ENCODE measurements at regions not wholly inside any gene's neighbourhood (a gene's known extent, or its start where the extent isn't known, plus 50 kb on each side); places are given as distances from the start of the nearest gene placed in this dataset.

- no peak overlapping the region for H3K27ac ChIP-seq (ENCODE audit: low read depth, low read length)
- H3K4me1 ChIP-seq (ENCODE audit: control insufficient read depth, low read length), result no peaks in the 10 kb centered on the region
- H4K20me1 ChIP-seq (ENCODE audit: control insufficient read depth, insufficient read depth, low read depth, low read length), result no peaks in the 10 kb centered on the region
- H3K27me3 ChIP-seq (ENCODE audit: control insufficient read depth, low read length), result no peaks in the 10 kb centered on the region
- TF ChIP-seq EZH2phosphoT487 (IDR thresholded peaks at IDR 0.05; ENCODE audit: borderline replicate concordance, low read length), result no peak
- no peak for TF ChIP-seq CTCF (IDR thresholded peaks at IDR 0.05; ENCODE audit: low read depth, low read length, poor library complexity, severe bottlenecking)
- no peaks in the 10 kb centered on the region for H3K79me2 ChIP-seq (ENCODE audit: control insufficient read depth, low read length)
- H3K4me3 ChIP-seq (ENCODE audit: low read length), result no peak overlapping the region
- no peak overlapping the region for H3K4me2 ChIP-seq (ENCODE audit: low read length)
- no peaks in the 10 kb centered on the region for H3K9me2 ChIP-seq (replicated peaks; ENCODE audit: control insufficient read depth, low read length)
- H3F3A ChIP-seq (ENCODE audit: control insufficient read depth, insufficient read depth), result no peaks in the 10 kb centered on the region
- no peaks in the 10 kb centered on the region for H3K9me3 ChIP-seq (ENCODE audit: control insufficient read depth, insufficient read depth, low read length)
- H3K36me3 ChIP-seq (ENCODE audit: control insufficient read depth, low read length), result no peaks in the 10 kb centered on the region
These were observed 151.8 kb downstream of the ST6GAL2 start for GRCh38 chr2:106734165-106734564.

GRCh38 chr2:106735807-106736206 is 150.2 kb downstream of the ST6GAL2 start:
- Histone ChIP-seq H3K36me3 (ENCODE audit: control insufficient read depth, low read length) (no peaks in the 10 kb centered on the region), H4K20me1 (ENCODE audit: control insufficient read depth, insufficient read depth, low read depth, low read length) (no peaks in the 10 kb centered on the region), H3F3A (ENCODE audit: control insufficient read depth, insufficient read depth) (no peaks in the 10 kb centered on the region), H3K79me2 (ENCODE audit: control insufficient read depth, low read length) (no peaks in the 10 kb centered on the region), H3K9me2 (replicated peaks; ENCODE audit: control insufficient read depth, low read length) (no peaks in the 10 kb centered on the region), H3K27me3 (ENCODE audit: control insufficient read depth, low read length) (no peaks in the 10 kb centered on the region), H3K4me2 (ENCODE audit: low read length) (no peak overlapping the region), H3K4me1 (ENCODE audit: control insufficient read depth, low read length) (no peaks in the 10 kb centered on the region), H3K27ac (ENCODE audit: low read depth, low read length) (no peak overlapping the region), H3K4me3 (ENCODE audit: low read length) (no peak overlapping the region), H3K9me3 (ENCODE audit: control insufficient read depth, insufficient read depth, low read length) (no peaks in the 10 kb centered on the region)
- TF ChIP-seq CTCF (IDR thresholded peaks at IDR 0.05; ENCODE audit: low read depth, low read length, poor library complexity, severe bottlenecking) (no peak), EZH2phosphoT487 (IDR thresholded peaks at IDR 0.05; ENCODE audit: borderline replicate concordance, low read length) (no peak)

- H4K20me1 ChIP-seq (ENCODE audit: control insufficient read depth, insufficient read depth, low read depth, low read length), result no peaks in the 10 kb centered on the region
- no peak overlapping the region for H3K4me2 ChIP-seq (ENCODE audit: low read length)
- no peak overlapping the region for H3K4me3 ChIP-seq (ENCODE audit: low read length)
- no peaks in the 10 kb centered on the region for H3K9me3 ChIP-seq (ENCODE audit: control insufficient read depth, insufficient read depth, low read length)
- H3K27me3 ChIP-seq (ENCODE audit: control insufficient read depth, low read length), result no peaks in the 10 kb centered on the region
- H3K27ac ChIP-seq (ENCODE audit: low read depth, low read length), result no peak overlapping the region
- H3K4me1 ChIP-seq (ENCODE audit: control insufficient read depth, low read length), result no peaks in the 10 kb centered on the region
- no peaks in the 10 kb centered on the region for H3F3A ChIP-seq (ENCODE audit: control insufficient read depth, insufficient read depth)
- H3K9me2 ChIP-seq (replicated peaks; ENCODE audit: control insufficient read depth, low read length), result no peaks in the 10 kb centered on the region
- no peaks in the 10 kb centered on the region for H3K79me2 ChIP-seq (ENCODE audit: control insufficient read depth, low read length)
- TF ChIP-seq CTCF (IDR thresholded peaks at IDR 0.05; ENCODE audit: low read depth, low read length, poor library complexity, severe bottlenecking) (no peak), EZH2phosphoT487 (IDR thresholded peaks at IDR 0.05; ENCODE audit: borderline replicate concordance, low read length) (no peak)
- H3K36me3 ChIP-seq (ENCODE audit: control insufficient read depth, low read length), result no peaks in the 10 kb centered on the region
These were observed 149.7 kb downstream of the ST6GAL2 start for GRCh38 chr2:106736221-106736620.

DNA sequence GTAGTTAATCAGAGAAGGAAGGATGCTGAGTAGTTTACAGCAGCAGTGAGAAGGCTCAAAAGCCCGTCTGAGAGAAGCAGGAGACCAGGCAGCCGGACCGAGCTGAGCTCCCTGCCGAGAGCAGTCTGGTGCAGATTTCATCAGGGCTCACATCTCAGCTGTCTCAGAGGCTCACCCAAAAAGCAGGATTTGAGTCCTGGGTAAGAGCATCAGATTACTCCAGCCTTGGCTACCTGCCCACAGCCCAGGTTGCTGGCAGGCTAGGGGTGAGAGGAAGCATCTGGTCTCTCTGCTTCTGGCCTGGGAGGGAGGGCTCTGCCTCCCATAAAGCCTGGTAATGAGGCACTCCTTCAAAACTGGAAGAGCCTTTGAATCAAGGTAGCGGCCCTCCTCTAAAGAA is 140.5 kb downstream of the ST6GAL2 start:
- no peaks in the 10 kb centered on the region for H3K36me3 ChIP-seq (ENCODE audit: control insufficient read depth, low read length)
- no peaks in the 10 kb centered on the region for H4K20me1 ChIP-seq (ENCODE audit: control insufficient read depth, insufficient read depth, low read depth, low read length)
- no peaks in the 10 kb centered on the region for H3K79me2 ChIP-seq (ENCODE audit: control insufficient read depth, low read length)
- no peak for TF ChIP-seq EZH2phosphoT487 (IDR thresholded peaks at IDR 0.05; ENCODE audit: borderline replicate concordance, low read length)
- TF ChIP-seq CTCF (IDR thresholded peaks at IDR 0.05; ENCODE audit: low read depth, low read length, poor library complexity, severe bottlenecking), result no peak
- H3K9me2 ChIP-seq (replicated peaks; ENCODE audit: control insufficient read depth, low read length), result no peaks in the 10 kb centered on the region
- H3K4me1 ChIP-seq (ENCODE audit: control insufficient read depth, low read length), result no peaks in the 10 kb centered on the region
- no peaks in the 10 kb centered on the region for H3F3A ChIP-seq (ENCODE audit: control insufficient read depth, insufficient read depth)
- H3K27ac ChIP-seq (ENCODE audit: low read depth, low read length), result no peak overlapping the region
- H3K27me3 ChIP-seq (ENCODE audit: control insufficient read depth, low read length), result no peaks in the 10 kb centered on the region
- no peaks in the 10 kb centered on the region for H3K9me3 ChIP-seq (ENCODE audit: control insufficient read depth, insufficient read depth, low read length)
- H3K4me3 ChIP-seq (ENCODE audit: low read length), result no peak overlapping the region
- no peak overlapping the region for H3K4me2 ChIP-seq (ENCODE audit: low read length)

Data from DOHH2 (cell line).